ENCODE measurements at regions not wholly inside any gene's neighbourhood (a gene's known extent, or its start where the extent isn't known, plus 50 kb on each side); places are given as distances from the start of the nearest gene placed in this dataset.

DNA sequence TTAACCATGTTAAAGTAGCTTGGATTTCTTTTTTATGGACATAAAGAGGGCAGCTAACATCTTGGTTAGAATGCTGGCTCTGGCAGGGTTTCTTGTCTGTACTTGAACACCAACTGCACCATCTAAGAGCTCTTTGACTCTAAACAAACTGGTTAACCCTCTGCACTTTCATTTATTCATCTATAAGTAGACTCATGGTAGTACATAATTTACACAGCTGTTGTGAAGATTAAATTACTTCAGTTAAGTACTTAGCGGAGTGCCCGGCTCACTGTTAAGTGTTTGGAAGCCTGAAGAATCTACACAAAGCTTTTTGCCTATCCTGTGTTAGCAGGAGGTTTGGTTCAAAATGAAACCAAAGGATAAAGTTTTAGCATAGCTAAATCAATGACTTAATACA lies 846.2 kb upstream of the API5 start:
- no peaks in the 10 kb centered on the region for H3K27me3 ChIP-seq
- DNase-seq (ENCODE audit: low read depth in 1 of 2, low spot score in 1 of 2) = no peak
- TF ChIP-seq, protein P1, sequence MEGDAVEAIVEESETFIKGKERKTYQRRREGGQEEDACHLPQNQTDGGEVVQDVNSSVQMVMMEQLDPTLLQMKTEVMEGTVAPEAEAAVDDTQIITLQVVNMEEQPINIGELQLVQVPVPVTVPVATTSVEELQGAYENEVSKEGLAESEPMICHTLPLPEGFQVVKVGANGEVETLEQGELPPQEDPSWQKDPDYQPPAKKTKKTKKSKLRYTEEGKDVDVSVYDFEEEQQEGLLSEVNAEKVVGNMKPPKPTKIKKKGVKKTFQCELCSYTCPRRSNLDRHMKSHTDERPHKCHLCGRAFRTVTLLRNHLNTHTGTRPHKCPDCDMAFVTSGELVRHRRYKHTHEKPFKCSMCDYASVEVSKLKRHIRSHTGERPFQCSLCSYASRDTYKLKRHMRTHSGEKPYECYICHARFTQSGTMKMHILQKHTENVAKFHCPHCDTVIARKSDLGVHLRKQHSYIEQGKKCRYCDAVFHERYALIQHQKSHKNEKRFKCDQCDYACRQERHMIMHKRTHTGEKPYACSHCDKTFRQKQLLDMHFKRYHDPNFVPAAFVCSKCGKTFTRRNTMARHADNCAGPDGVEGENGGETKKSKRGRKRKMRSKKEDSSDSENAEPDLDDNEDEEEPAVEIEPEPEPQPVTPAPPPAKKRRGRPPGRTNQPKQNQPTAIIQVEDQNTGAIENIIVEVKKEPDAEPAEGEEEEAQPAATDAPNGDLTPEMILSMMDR (IDR thresholded peaks at IDR 0.05; ENCODE audit: low read depth, low read length) = no peak
- no peak overlapping the region for H3K27ac ChIP-seq
- H3K4me1 ChIP-seq (ENCODE audit: low read depth) = no peaks in the 10 kb centered on the region
- H3K36me3 ChIP-seq = no peaks in the 10 kb centered on the region
- H3K4me3 ChIP-seq = no peak overlapping the region
- no peaks in the 10 kb centered on the region for H3K9me3 ChIP-seq (ENCODE audit: low read depth)

DNA sequence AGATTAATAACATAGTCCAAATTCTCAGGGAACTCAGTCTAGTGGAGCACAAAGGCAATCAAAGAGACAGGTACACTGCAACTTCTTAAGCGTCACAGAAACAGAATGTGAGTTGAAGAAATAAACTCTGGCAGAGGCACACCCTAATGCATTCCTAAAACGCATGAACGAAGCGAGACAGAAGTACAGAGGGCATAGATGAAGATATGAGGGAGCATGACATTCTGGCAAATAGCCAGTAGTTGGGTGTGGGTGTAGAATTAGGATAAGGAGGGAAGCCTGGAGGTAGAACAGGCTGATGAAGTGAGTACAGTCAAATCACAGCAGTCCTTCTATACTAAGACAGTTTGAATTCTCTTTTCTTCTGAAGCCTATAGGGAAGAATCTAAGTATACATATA lies 838.7 kb upstream of the API5 start:
- Histone ChIP-seq H3K4me3 (no peak overlapping the region), H3K36me3 (no peaks in the 10 kb centered on the region), H3K4me1 (ENCODE audit: low read depth) (no peaks in the 10 kb centered on the region), H3K27ac (no peak overlapping the region), H3K27me3 (no peaks in the 10 kb centered on the region), H3K9me3 (ENCODE audit: low read depth) (no peaks in the 10 kb centered on the region)
- TF ChIP-seq, protein P1 (IDR thresholded peaks at IDR 0.05; ENCODE audit: low read depth, low read length) = no peak
- no peak for DNase-seq (ENCODE audit: low read depth in 1 of 2, low spot score in 1 of 2)

DNA sequence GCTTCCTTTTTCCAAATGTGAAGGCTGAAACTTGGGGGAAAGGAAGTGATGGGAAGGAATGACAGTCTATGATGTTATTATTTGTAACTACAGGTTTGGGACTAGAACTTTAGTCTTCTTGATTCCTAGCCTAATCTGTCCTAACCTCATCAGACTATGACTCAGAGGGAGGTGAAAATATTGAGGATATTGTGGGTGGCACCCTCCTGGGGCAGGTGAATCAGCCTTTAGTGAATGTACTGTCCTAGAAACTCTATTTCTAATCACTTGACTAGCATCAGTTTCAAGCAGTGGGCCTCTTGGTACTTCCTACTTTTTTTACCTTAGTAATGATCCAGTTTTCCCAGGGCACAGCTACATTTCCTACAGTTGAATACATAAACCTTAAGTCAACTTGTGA lies 829.0 kb upstream of the API5 start:
- H3K4me3 ChIP-seq = no peak overlapping the region
- DNase-seq (ENCODE audit: low read depth in 1 of 2, low spot score in 1 of 2) = no peak
- H3K9me3 ChIP-seq (ENCODE audit: low read depth) = no peaks in the 10 kb centered on the region
- H3K4me1 ChIP-seq (ENCODE audit: low read depth) = no peaks in the 10 kb centered on the region
- TF ChIP-seq, protein P1 (IDR thresholded peaks at IDR 0.05; ENCODE audit: low read depth, low read length) = no peak
- H3K27me3 ChIP-seq = no peaks in the 10 kb centered on the region
- H3K36me3 ChIP-seq = no peaks in the 10 kb centered on the region
- no peak overlapping the region for H3K27ac ChIP-seq

DNA sequence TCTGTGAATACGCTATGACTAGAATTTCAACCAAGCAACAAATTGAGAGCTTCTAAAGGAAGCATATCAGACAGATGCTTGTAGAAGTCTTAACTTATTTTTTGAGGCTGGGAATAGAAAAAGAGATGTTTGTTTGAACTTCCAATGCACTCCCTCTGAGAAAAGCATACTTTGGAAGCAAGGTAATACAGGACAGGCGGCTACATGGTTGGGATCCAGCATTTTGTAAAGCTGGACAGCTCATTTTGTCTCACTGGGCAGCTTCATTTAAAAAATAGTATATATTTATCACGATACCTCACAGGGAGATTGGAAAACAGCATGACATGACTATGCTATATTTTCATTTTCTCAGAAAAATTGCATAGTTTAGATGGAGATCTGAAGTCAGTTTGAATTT lies 821.3 kb upstream of the API5 start:
- no peak for DNase-seq (ENCODE audit: low read depth in 1 of 2, low spot score in 1 of 2)
- Histone ChIP-seq H3K36me3 (no peaks in the 10 kb centered on the region), H3K27me3 (no peaks in the 10 kb centered on the region), H3K9me3 (ENCODE audit: low read depth) (no peaks in the 10 kb centered on the region), H3K27ac (no peak overlapping the region), H3K4me3 (no peak overlapping the region), H3K4me1 (ENCODE audit: low read depth) (no peaks in the 10 kb centered on the region)
- TF ChIP-seq, protein P1 (IDR thresholded peaks at IDR 0.05; ENCODE audit: low read depth, low read length) = no peak

DNA sequence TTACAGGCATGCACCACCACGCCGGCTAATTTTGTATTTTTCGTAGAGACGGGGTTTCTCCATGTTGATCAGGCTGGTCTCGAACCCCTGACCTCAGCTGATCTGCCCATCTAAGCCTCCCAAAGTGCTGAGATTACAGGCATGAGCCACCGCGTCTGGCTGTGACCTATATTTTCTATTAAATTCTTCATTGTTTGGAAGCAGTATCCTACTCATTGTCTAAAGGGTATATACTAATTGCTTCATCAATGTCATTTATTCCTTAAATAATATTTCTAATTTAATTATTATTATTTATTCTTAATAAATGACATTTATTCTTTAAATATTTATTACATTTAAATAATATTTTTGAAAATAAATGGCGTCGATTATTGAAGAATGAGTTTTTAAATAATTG lies 817.3 kb upstream of the API5 start:
- Histone ChIP-seq H3K36me3 (no peaks in the 10 kb centered on the region), H3K4me3 (no peak overlapping the region), H3K4me1 (ENCODE audit: low read depth) (no peaks in the 10 kb centered on the region), H3K27ac (no peak overlapping the region), H3K9me3 (ENCODE audit: low read depth) (no peaks in the 10 kb centered on the region), H3K27me3 (no peaks in the 10 kb centered on the region)
- DNase-seq (ENCODE audit: low read depth in 1 of 2, low spot score in 1 of 2) = no peak
- TF ChIP-seq, protein P1 (IDR thresholded peaks at IDR 0.05; ENCODE audit: low read depth, low read length) = no peak

DNA sequence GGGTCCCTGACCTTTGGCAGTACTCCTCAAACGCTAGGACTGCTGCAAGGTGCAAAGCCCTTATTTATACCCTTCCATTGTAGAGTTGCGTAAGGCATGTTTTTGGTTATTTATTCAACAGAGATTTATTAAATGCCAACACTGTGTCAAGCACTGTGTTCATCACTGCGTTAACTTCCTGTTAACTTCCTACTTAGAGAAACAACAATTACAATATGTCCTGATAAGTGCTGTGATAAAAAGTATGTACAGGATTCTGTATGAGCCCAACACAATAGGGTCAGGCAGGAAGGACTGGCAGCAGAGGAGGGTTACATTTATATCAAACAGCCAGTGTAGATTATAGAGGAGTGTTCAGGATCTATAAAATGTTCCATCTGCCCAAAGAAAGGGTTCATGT lies 812.8 kb upstream of the API5 start:
- Histone ChIP-seq H3K9me3 (ENCODE audit: low read depth) (no peaks in the 10 kb centered on the region), H3K4me1 (ENCODE audit: low read depth) (no peaks in the 10 kb centered on the region), H3K4me3 (no peak overlapping the region), H3K36me3 (no peaks in the 10 kb centered on the region), H3K27ac (no peak overlapping the region), H3K27me3 (no peaks in the 10 kb centered on the region)
- TF ChIP-seq, protein P1 (IDR thresholded peaks at IDR 0.05; ENCODE audit: low read depth, low read length) = no peak
- DNase-seq (ENCODE audit: low read depth in 1 of 2, low spot score in 1 of 2) = no peak

Measured in cardiac muscle cell (in vitro differentiated cells and primary cell).